ENCODE measurements at regions not wholly inside any gene's neighbourhood (a gene's known extent, or its start where the extent isn't known, plus 50 kb on each side); places are given as distances from the start of the nearest gene placed in this dataset.

GRCh38 chr13:53340505-53341143, 312.0 kb downstream of the OLFM4 start:
- H3K36me3 ChIP-seq, result no peaks in the 10 kb centered on the region
- H3K4me3 ChIP-seq, result no peak overlapping the region
- H3K27me3 ChIP-seq, result no peaks in the 10 kb centered on the region
- no peaks in the 10 kb centered on the region for H3K4me1 ChIP-seq (ENCODE audit: low read depth)
- TF ChIP-seq CTCF (IDR thresholded peaks at IDR 0.05; ENCODE audit: low read depth, low read length), result no peak
- no peak overlapping the region for H3K27ac ChIP-seq
- no peak for DNase-seq (ENCODE audit: low read depth in 1 of 2, low spot score in 1 of 2)
- H3K9me3 ChIP-seq (ENCODE audit: low read depth), result no peaks in the 10 kb centered on the region

GRCh38 chr13:53341144-53341510, 312.5 kb downstream of the OLFM4 start:
- no peaks in the 10 kb centered on the region for H3K36me3 ChIP-seq
- no peak for DNase-seq (ENCODE audit: low read depth in 1 of 2, low spot score in 1 of 2)
- no peak overlapping the region for H3K4me3 ChIP-seq
- no peaks in the 10 kb centered on the region for H3K27me3 ChIP-seq
- H3K4me1 ChIP-seq (ENCODE audit: low read depth), result no peaks in the 10 kb centered on the region
- H3K27ac ChIP-seq, result no peak overlapping the region
- no peak for TF ChIP-seq CTCF (IDR thresholded peaks at IDR 0.05; ENCODE audit: low read depth, low read length)
- H3K9me3 ChIP-seq (ENCODE audit: low read depth), result no peaks in the 10 kb centered on the region

DNA sequence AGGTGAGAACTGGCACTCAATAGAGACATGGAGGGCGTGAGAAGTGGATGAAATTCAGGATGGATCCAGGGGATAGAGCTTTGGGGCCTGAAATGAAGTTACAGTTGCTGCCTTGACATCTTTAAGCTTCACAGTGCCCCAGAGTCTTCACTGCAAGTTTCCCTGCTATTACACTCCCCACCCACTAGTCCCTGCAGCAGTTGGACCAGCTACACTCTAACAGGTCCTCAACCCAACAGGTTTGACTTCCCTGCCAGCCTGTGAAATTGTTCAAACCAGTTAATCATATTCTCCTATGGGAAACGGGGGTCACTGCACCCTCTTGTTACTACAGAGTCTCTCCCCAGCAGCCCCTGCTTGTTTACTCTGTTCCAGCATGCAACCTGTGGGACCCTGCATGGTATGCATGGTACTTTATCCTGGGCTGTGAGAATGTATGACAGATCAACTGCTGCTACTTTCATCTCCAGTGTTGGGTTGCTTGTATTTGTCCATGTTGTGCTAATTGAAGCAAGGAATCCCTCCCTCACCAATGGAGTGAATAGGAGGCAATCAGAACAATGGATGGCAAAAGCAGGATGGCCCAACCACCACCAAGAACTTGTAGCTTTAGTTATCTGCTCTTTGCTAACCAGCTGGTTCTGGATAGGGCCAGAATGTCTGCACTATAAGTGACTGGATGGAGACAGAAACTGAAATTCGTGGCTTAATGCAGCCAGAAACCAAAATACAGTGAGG, 314.2 kb downstream of the OLFM4 start:
- no peaks in the 10 kb centered on the region for H3K4me1 ChIP-seq (ENCODE audit: low read depth)
- no peak for DNase-seq (ENCODE audit: low read depth in 1 of 2, low spot score in 1 of 2)
- no peaks in the 10 kb centered on the region for H3K27me3 ChIP-seq
- no peak overlapping the region for H3K27ac ChIP-seq
- H3K9me3 ChIP-seq (ENCODE audit: low read depth), result no peaks in the 10 kb centered on the region
- TF ChIP-seq CTCF (IDR thresholded peaks at IDR 0.05; ENCODE audit: low read depth, low read length), result no peak
- no peaks in the 10 kb centered on the region for H3K36me3 ChIP-seq
- H3K4me3 ChIP-seq, result no peak overlapping the region

GRCh38 chr13:53343361-53343744, 314.7 kb downstream of the OLFM4 start:
- Histone ChIP-seq H3K27ac (no peak overlapping the region), H3K4me3 (no peak overlapping the region), H3K4me1 (ENCODE audit: low read depth) (no peaks in the 10 kb centered on the region), H3K36me3 (no peaks in the 10 kb centered on the region), H3K9me3 (ENCODE audit: low read depth) (no peaks in the 10 kb centered on the region), H3K27me3 (no peaks in the 10 kb centered on the region)
- no peak for TF ChIP-seq CTCF (IDR thresholded peaks at IDR 0.05; ENCODE audit: low read depth, low read length)
- DNase-seq (ENCODE audit: low read depth in 1 of 2, low spot score in 1 of 2), result no peak

DNA sequence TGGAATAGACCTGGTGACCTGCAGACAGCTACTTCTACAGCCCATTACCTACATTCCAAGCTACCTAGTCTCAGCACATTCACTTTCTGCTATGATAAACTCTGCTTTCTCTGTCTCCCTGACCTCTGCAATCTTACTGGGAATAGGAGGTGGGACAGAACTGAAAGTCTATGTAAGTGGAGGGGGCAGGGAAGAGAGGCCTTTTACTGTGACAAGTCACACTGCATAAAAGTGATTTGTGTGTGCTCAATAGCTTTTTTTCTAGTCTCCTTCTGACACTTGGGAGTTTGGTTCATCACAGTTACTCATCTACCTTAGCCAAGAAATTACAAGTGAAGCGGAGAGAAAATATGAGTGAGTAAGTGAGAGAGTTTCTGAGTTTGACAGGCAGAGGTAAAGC, 322.4 kb downstream of the OLFM4 start:
- H3K4me1 ChIP-seq (ENCODE audit: low read depth), result no peaks in the 10 kb centered on the region
- no peak for TF ChIP-seq CTCF (IDR thresholded peaks at IDR 0.05; ENCODE audit: low read depth, low read length)
- no peaks in the 10 kb centered on the region for H3K9me3 ChIP-seq (ENCODE audit: low read depth)
- H3K27me3 ChIP-seq, result no peaks in the 10 kb centered on the region
- no peaks in the 10 kb centered on the region for H3K36me3 ChIP-seq
- H3K4me3 ChIP-seq, result no peak overlapping the region
- DNase-seq (ENCODE audit: low read depth in 1 of 2, low spot score in 1 of 2), result no peak
- no peak overlapping the region for H3K27ac ChIP-seq
